Sigmoid colon (tissue), 4 donors: ENCODE measurements at regions not wholly inside any gene's neighbourhood (a gene's known extent, or its start where the extent isn't known, plus 50 kb on each side); places are given as distances from the start of the nearest gene placed in this dataset.

Source experiments
- POLR2AphosphoS5 ChIP-seq, 4 donors: sonication (generic); formaldehyde crosslinking; IDR thresholded peaks; one replicate each; pipeline ENCODE4 v1.6.1; 2017; ENCODE audit warnings: antibody characterized with exemption in 4 of 4
- TF ChIP-seq, protein P1 (sequence below), 4 experiments: fragments of 450-650 bp in 3 of 4; fragments of 200-600 bp in 1 of 4; IDR thresholded peaks; one replicate each; pipeline ENCODE4 v1.5.1; 2016 to 2019; ENCODE audit warnings: antibody characterized with exemption in 4 of 4, mild to moderate bottlenecking in 3 of 4, moderate library complexity in 2 of 4

DNA sequence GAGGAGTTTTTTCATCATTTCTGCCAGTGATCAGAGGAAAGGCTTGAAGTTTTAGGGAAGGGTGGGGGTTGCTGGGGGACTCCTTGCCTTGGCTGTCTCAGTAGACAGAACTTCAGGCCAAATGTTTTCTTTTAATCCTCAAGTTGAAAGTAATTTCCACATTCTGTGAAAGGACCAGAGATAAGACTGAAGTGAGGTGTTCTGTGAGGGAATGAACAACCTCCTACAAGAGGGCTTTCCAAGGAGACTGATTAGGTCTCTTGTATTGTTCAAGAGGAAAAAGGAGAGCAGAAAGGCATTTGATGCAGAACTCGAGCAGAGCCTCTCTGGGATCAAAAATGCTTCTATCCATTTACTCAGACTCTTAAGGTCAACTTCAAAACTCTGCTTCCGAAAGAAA lies 282.1 kb upstream of the ATP10B start:
- TF ChIP-seq, protein P1, sequence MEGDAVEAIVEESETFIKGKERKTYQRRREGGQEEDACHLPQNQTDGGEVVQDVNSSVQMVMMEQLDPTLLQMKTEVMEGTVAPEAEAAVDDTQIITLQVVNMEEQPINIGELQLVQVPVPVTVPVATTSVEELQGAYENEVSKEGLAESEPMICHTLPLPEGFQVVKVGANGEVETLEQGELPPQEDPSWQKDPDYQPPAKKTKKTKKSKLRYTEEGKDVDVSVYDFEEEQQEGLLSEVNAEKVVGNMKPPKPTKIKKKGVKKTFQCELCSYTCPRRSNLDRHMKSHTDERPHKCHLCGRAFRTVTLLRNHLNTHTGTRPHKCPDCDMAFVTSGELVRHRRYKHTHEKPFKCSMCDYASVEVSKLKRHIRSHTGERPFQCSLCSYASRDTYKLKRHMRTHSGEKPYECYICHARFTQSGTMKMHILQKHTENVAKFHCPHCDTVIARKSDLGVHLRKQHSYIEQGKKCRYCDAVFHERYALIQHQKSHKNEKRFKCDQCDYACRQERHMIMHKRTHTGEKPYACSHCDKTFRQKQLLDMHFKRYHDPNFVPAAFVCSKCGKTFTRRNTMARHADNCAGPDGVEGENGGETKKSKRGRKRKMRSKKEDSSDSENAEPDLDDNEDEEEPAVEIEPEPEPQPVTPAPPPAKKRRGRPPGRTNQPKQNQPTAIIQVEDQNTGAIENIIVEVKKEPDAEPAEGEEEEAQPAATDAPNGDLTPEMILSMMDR (IDR thresholded peaks at IDR 0.05) = no peak
- no peak for TF ChIP-seq POLR2AphosphoS5 (IDR thresholded peaks at IDR 0.05)
